HL-60 (cell line): ENCODE measurements at regions not wholly inside any gene's neighbourhood (a gene's known extent, or its start where the extent isn't known, plus 50 kb on each side); places are given as distances from the start of the nearest gene placed in this dataset.

Experiments used
- DNase-seq, 2 experiments: peaks; one replicate each; pipeline ENCODE4 v3.0.0-alpha.2; 2010 to 2020; ENCODE audit warnings: low read depth in 1 of 2, low spot score in 1 of 2
- H3K27ac ChIP-seq: fragments of 250-450 bp; sonication (Bioruptor Pico); replicated peaks from 2 replicates; pipeline ENCODE4 v1.5.1; 2020; ENCODE audit warnings: mild to moderate bottlenecking, moderate library complexity
- H3K27me3 ChIP-seq: fragments of 250-450 bp; sonication (Bioruptor Pico); 2 replicates; pipeline ENCODE4 v1.5.1; 2021; ENCODE audit warnings: mild to moderate bottlenecking, moderate library complexity; ENCODE audit not compliant: insufficient read depth, poor library complexity, severe bottlenecking
- H3K4me3 ChIP-seq: replicated peaks from 2 replicates; pipeline ENCODE4 v1.5.1; 2011; ENCODE audit warnings: mild to moderate bottlenecking, control low read depth, low read length; ENCODE audit not compliant: insufficient read depth
- GABPA ChIP-seq: IDR thresholded peaks from 2 replicates; pipeline ENCODE4 v1.6.1; 2012; ENCODE audit warnings: low read depth
- POLR2AphosphoS5 ChIP-seq: IDR thresholded peaks from 2 replicates; pipeline ENCODE4 v1.6.1; 2012; ENCODE audit warnings: low read depth
- SPI1 ChIP-seq: IDR thresholded peaks from 2 replicates; pipeline ENCODE4 v1.6.1; 2012; ENCODE audit warnings: low read depth, mild to moderate bottlenecking, borderline replicate concordance
- TF ChIP-seq, protein P1 (sequence below): IDR thresholded peaks from 2 replicates; pipeline ENCODE4 v1.6.1; 2012; ENCODE audit warnings: low read depth; ENCODE audit not compliant: insufficient replicate concordance
- TF ChIP-seq, protein P2 (sequence below): IDR thresholded peaks from one replicate; pipeline ENCODE4 v1.5.1; 2011; ENCODE audit warnings: low read length, control low read depth, inconsistent platforms; ENCODE audit not compliant: insufficient read depth

DNA sequence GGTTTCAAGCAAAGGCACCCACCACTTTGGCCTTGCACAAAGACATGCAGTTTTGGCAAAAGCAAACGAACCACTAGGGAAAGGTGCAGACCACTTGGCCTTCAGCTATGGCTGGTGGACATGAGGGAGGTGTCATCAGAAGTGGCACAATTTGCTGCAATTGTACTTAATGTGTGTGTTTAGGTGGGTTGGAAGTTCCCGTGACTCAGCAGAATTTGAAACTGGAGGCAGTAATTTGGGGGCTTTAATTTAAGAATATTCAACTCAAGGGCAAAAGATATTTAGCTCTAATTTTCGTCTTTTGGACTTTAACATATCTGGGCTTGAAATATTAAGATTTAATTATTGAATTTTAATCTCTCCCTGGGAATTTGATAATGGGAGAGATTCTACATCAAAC, 115.6 kb upstream of the NOCT start:
- TF ChIP-seq SPI1 (no peak), POLR2AphosphoS5 (no peak), GABPA (no peak)
- TF ChIP-seq, protein P1, sequence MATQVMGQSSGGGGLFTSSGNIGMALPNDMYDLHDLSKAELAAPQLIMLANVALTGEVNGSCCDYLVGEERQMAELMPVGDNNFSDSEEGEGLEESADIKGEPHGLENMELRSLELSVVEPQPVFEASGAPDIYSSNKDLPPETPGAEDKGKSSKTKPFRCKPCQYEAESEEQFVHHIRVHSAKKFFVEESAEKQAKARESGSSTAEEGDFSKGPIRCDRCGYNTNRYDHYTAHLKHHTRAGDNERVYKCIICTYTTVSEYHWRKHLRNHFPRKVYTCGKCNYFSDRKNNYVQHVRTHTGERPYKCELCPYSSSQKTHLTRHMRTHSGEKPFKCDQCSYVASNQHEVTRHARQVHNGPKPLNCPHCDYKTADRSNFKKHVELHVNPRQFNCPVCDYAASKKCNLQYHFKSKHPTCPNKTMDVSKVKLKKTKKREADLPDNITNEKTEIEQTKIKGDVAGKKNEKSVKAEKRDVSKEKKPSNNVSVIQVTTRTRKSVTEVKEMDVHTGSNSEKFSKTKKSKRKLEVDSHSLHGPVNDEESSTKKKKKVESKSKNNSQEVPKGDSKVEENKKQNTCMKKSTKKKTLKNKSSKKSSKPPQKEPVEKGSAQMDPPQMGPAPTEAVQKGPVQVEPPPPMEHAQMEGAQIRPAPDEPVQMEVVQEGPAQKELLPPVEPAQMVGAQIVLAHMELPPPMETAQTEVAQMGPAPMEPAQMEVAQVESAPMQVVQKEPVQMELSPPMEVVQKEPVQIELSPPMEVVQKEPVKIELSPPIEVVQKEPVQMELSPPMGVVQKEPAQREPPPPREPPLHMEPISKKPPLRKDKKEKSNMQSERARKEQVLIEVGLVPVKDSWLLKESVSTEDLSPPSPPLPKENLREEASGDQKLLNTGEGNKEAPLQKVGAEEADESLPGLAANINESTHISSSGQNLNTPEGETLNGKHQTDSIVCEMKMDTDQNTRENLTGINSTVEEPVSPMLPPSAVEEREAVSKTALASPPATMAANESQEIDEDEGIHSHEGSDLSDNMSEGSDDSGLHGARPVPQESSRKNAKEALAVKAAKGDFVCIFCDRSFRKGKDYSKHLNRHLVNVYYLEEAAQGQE, result no peak
- TF ChIP-seq, protein P2, sequence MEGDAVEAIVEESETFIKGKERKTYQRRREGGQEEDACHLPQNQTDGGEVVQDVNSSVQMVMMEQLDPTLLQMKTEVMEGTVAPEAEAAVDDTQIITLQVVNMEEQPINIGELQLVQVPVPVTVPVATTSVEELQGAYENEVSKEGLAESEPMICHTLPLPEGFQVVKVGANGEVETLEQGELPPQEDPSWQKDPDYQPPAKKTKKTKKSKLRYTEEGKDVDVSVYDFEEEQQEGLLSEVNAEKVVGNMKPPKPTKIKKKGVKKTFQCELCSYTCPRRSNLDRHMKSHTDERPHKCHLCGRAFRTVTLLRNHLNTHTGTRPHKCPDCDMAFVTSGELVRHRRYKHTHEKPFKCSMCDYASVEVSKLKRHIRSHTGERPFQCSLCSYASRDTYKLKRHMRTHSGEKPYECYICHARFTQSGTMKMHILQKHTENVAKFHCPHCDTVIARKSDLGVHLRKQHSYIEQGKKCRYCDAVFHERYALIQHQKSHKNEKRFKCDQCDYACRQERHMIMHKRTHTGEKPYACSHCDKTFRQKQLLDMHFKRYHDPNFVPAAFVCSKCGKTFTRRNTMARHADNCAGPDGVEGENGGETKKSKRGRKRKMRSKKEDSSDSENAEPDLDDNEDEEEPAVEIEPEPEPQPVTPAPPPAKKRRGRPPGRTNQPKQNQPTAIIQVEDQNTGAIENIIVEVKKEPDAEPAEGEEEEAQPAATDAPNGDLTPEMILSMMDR, result no peak
- DNase-seq, result no peak
- Histone ChIP-seq H3K27ac (no peak overlapping the region), H3K27me3 (peaks cover 2% of the 10 kb centered on the region), H3K4me3 (no peak overlapping the region)

DNA sequence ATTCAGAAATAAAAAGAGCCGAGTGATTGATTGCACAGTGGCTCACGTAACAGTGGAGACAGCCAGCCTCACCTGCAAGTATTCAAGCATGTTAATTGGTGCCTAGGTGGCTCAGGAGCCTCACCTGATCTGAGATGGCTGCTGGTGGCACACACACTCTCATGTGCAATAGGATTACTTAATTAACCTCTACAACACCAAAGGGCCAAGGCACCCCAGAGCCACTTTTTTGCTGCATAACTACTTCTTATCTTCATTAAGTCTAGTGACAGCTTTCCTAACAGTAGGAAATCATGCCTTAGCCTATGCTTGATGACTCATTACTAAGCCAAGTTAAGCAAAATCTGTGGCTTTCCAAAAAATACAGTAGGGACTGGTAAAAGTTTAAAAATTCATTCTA, 117.3 kb upstream of the NOCT start:
- DNase-seq, result no peak
- TF ChIP-seq POLR2AphosphoS5 (no peak), SPI1 (no peak), GABPA (no peak)
- TF ChIP-seq, protein P2, result no peak
- TF ChIP-seq, protein P1, result no peak

DNA sequence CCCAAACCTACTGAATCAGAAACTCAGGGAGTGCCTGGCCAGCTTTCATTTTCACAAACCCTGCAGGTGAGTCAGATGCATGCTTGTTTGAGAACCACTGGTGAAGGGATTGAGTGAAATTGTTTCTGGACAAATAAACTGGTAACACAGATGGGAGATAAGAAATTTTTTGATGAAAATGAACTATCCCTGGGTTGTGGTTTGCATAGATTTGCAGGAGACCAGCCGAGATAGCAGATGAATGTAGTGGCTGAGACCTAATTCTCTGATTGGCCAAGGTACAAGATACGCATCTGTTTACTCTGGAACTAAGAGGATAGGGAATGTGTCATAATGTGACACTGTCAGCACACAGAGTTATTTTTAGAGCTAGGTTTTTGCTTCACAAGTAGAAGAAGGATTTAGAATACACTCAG, 117.8 kb upstream of the NOCT start:
- Histone ChIP-seq H3K4me3 (no peak overlapping the region), H3K27ac (no peak overlapping the region), H3K27me3 (peaks cover 2% of the 10 kb centered on the region)
- DNase-seq, result no peak
- TF ChIP-seq SPI1, result no peak

More for the DNA sequence above, 117.3 kb upstream of the NOCT start:
- Histone ChIP-seq H3K27ac (no peak overlapping the region), H3K27me3 (peaks cover 2% of the 10 kb centered on the region), H3K4me3 (no peak overlapping the region)

DNA sequence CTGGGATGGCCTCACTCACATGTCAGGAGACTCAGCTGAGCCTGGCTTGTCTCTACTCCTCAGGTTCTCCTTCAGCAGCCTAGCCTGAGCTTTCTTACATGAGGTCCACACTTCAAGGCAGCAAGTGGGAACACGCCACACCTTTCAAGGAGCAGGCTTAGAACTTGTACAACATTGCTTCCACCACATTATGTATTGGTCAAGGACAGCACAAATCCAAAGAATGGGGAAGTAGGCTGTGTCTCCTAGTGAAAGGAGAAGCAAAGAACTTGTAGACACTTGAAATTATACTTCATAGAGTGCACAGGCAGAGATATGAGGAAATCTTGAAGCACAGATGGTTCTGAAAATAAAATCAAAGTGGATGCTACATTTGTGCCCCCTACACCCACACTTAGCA, 120.9 kb upstream of the NOCT start:
- Histone ChIP-seq H3K4me3 (no peak overlapping the region), H3K27me3 (no peaks in the 10 kb centered on the region), H3K27ac (no peak overlapping the region)
- peak; percentile 1 to 49 for DNase-seq
- TF ChIP-seq, protein P2, result no peak
- peak; percentile 73; the same call in 1 of the 2 replicates for TF ChIP-seq SPI1
